Thyroid gland (tissue), 4 donors: ENCODE measurements at regions not wholly inside any gene's neighbourhood (a gene's known extent, or its start where the extent isn't known, plus 50 kb on each side); places are given as distances from the start of the nearest gene placed in this dataset.

Experiments
- CTCF ChIP-seq, 6 experiments: fragments of 200-600 bp in 3 of 6; fragments of 450-650 bp in 3 of 6; sonication (generic) in 3 of 6; IDR thresholded peaks; one replicate each; pipeline ENCODE4 v1.5.1; 2016 to 2019; ENCODE audit warnings: antibody characterized with exemption in 6 of 6, mild to moderate bottlenecking in 2 of 6, inconsistent platforms in 1 of 6, moderate library complexity in 1 of 6
- POLR2A ChIP-seq, 2 donors: fragments of 450-650 bp; IDR thresholded peaks; one replicate each; pipeline ENCODE4 v1.6.1; 2017; ENCODE audit warnings: antibody characterized with exemption in 2 of 2, mild to moderate bottlenecking in 2 of 2, moderate library complexity in 1 of 2

GRCh38 chr2:149658553-149658952, 71.0 kb upstream of the MMADHC start:
- no peak for TF ChIP-seq CTCF (IDR thresholded peaks at IDR 0.05)
- no peak for TF ChIP-seq POLR2A (IDR thresholded peaks at IDR 0.05)
